ENCODE measurements at regions not wholly inside any gene's neighbourhood (a gene's known extent, or its start where the extent isn't known, plus 50 kb on each side); places are given as distances from the start of the nearest gene placed in this dataset.
"Not testable (repeated sequence)": the region's sequence is repeated elsewhere in the genome, so short reads cannot be mapped to it uniquely, and the experiment has no call there.

DNA sequence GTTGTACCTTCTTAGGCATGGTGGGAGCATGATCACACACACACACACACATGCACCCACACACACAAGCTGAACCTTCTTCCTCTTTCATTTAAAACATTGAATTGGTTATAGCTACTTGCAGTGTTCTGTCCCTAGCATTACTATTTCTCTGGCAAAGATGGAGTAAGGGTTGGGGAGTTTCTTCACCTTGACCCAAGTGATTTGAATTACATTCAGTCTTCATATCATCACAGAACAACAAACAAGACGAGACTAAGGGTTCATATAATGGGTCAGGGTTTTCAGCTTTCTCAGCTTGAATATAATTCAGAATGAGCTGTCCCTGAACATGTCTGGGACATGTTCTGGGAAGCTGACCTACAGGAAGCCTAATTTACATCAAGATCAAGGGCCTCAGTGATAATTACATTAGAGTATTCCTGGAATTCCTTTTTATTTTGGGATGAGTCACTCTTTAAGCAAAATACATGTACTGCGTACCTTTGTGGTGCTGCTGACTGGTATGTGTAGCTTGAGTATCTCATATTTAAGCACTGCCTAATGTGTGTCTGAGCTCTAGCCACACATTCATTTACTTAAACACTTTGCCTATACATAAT lies 213.5 kb upstream of the TMEM229A start:
- FAIRE-seq = no peak

DNA sequence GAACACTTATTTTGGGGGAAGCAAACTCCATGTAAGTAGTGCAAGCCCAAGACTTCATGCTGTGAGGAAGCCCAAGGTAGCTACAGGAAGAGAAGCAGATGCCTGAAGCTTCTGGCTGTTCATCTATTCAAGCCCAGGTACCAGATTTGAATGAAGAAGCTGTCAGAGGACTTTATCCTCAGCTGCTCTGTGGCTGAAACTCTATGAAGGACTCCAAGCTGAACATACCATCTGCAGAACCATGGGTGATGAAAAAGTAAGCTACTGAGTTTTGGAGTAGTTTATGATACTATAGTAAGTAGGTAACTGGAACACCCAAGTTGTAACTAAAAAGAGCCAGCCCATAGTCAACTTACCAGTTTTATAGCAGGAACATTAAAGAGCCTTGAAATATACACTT lies 211.6 kb upstream of the TMEM229A start:
- H3K36me3 ChIP-seq (ENCODE audit: control insufficient read depth, insufficient read depth, low read length); H2AFZ ChIP-seq (ENCODE audit: low read depth, low read length); H4K20me1 ChIP-seq (replicated peaks; ENCODE audit: control insufficient read depth, insufficient read depth, low read length); H3K4me1 ChIP-seq (replicated peaks in 1 of 2; ENCODE audit: control insufficient read depth in 2 of 2, insufficient read depth in 2 of 2, low read length in 2 of 2); H3K9me1 ChIP-seq (ENCODE audit: control insufficient read depth, insufficient read depth, low read length); H3K79me2 ChIP-seq (ENCODE audit: control insufficient read depth, insufficient read depth, low read length); ATAC-seq; H3K9ac ChIP-seq (ENCODE audit: insufficient read depth in 1 of 2, low read depth in 2 of 2, low read length in 2 of 2); in situ Hi-C loops (cut with MboI); H3K9me3 ChIP-seq (replicated peaks; ENCODE audit: control insufficient read depth, insufficient read depth, low read depth, low read length); H3K4me2 ChIP-seq (ENCODE audit: insufficient read depth, low read length); CTCF ChIA-PET (ENCODE audit: low intra/inter-chr PET ratio); H3K27ac ChIP-seq (ENCODE audit: extremely low read depth, low read depth, low read length); BruUV-seq (replicated peaks); H3K4me3 ChIP-seq; intact Hi-C loops (cut with micrococcal nuclease); DNase-seq (ENCODE audit: extremely low read depth in 1 of 4, low spot score in 3 of 4); POLR2A ChIA-PET; FAIRE-seq; H3K27me3 ChIP-seq (ENCODE audit: control insufficient read depth in 2 of 2, insufficient read depth in 2 of 2, low read length in 2 of 2): not testable (repeated sequence)

More for the DNA sequence above, 213.5 kb upstream of the TMEM229A start:
- ATAC-seq = no peak
- no peak overlapping the region for H3K4me3 ChIP-seq
- no TSS peak for BruUV-seq (replicated peaks)
- POLR2A ChIA-PET = no interaction called here
- no peaks in the 10 kb centered on the region for H3K27me3 ChIP-seq (ENCODE audit: control insufficient read depth in 2 of 2, insufficient read depth in 2 of 2, low read length in 2 of 2)
- no peaks in the 10 kb centered on the region for H3K9me3 ChIP-seq (replicated peaks; ENCODE audit: control insufficient read depth, insufficient read depth, low read depth, low read length)
- H3K36me3 ChIP-seq (ENCODE audit: control insufficient read depth, insufficient read depth, low read length) = no peaks in the 10 kb centered on the region
- H3K4me1 ChIP-seq (replicated peaks in 1 of 2; ENCODE audit: control insufficient read depth in 2 of 2, insufficient read depth in 2 of 2, low read length in 2 of 2) = no peaks in the 10 kb centered on the region
- H4K20me1 ChIP-seq (replicated peaks; ENCODE audit: control insufficient read depth, insufficient read depth, low read length) = no peaks in the 10 kb centered on the region
- no peak overlapping the region for H3K27ac ChIP-seq (ENCODE audit: extremely low read depth, low read depth, low read length)
- WGBS (ENCODE audit: insufficient coverage, low coverage, missing lambda C conversion rate) = 0% methylated on average over 2 of the region's 2 CpGs
- in situ Hi-C loops (cut with MboI) (no loop called here), intact Hi-C loops (cut with micrococcal nuclease) (no loop called here)
- no peaks in the 10 kb centered on the region for H3K9me1 ChIP-seq (ENCODE audit: control insufficient read depth, insufficient read depth, low read length)
- H3K4me2 ChIP-seq (ENCODE audit: insufficient read depth, low read length) = no peak overlapping the region
- CTCF ChIA-PET (ENCODE audit: low intra/inter-chr PET ratio) = no interaction called here
- H3K9ac ChIP-seq (ENCODE audit: insufficient read depth in 1 of 2, low read depth in 2 of 2, low read length in 2 of 2) = no peak overlapping the region
- no peak overlapping the region for H2AFZ ChIP-seq (ENCODE audit: low read depth, low read length)
- DNase-seq (ENCODE audit: extremely low read depth in 1 of 4, low spot score in 3 of 4) = no peak
- TF ChIP-seq CREM (IDR thresholded peaks at IDR 0.05; ENCODE audit: low read depth) = no peak
- TF ChIP-seq PRPF4 (IDR thresholded peaks at IDR 0.05; ENCODE audit: insufficient read depth, low read depth, low read length, poor library complexity, severe bottlenecking) = no peak
- no peak for TF ChIP-seq KDM4B (IDR thresholded peaks at IDR 0.05; ENCODE audit: borderline replicate concordance in 2 of 2, low read depth in 1 of 2)
- no peak for TF ChIP-seq TSC22D4 (tag; IDR thresholded peaks at IDR 0.05)
- TF ChIP-seq ZC3H11A (IDR thresholded peaks at IDR 0.05; ENCODE audit: low read depth, low read length) = no peak
- TF ChIP-seq, protein P1, sequence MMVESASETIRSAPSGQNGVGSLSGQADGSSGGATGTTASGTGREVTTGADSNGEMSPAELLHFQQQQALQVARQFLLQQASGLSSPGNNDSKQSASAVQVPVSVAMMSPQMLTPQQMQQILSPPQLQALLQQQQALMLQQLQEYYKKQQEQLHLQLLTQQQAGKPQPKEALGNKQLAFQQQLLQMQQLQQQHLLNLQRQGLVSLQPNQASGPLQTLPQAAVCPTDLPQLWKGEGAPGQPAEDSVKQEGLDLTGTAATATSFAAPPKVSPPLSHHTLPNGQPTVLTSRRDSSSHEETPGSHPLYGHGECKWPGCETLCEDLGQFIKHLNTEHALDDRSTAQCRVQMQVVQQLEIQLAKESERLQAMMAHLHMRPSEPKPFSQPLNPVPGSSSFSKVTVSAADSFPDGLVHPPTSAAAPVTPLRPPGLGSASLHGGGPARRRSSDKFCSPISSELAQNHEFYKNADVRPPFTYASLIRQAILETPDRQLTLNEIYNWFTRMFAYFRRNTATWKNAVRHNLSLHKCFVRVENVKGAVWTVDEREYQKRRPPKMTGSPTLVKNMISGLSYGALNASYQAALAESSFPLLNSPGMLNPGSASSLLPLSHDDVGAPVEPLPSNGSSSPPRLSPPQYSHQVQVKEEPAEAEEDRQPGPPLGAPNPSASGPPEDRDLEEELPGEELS (CRISPR knock-in tag; IDR thresholded peaks at IDR 0.05; ENCODE audit: borderline replicate concordance) = no peak
- no peak for TF ChIP-seq MCM2 (IDR thresholded peaks at IDR 0.05; ENCODE audit: low read depth)
- TF ChIP-seq ARID1B (IDR thresholded peaks at IDR 0.05) = no peak
- TF ChIP-seq ZNF644 (tag; IDR thresholded peaks at IDR 0.05; ENCODE audit: low read depth) = no peak
- TF ChIP-seq, protein P2, sequence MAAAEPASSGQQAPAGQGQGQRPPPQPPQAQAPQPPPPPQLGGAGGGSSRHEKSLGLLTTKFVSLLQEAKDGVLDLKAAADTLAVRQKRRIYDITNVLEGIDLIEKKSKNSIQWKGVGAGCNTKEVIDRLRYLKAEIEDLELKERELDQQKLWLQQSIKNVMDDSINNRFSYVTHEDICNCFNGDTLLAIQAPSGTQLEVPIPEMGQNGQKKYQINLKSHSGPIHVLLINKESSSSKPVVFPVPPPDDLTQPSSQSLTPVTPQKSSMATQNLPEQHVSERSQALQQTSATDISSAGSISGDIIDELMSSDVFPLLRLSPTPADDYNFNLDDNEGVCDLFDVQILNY (CRISPR knock-in tag; IDR thresholded peaks at IDR 0.05) = no peak
- TF ChIP-seq, protein P3, sequence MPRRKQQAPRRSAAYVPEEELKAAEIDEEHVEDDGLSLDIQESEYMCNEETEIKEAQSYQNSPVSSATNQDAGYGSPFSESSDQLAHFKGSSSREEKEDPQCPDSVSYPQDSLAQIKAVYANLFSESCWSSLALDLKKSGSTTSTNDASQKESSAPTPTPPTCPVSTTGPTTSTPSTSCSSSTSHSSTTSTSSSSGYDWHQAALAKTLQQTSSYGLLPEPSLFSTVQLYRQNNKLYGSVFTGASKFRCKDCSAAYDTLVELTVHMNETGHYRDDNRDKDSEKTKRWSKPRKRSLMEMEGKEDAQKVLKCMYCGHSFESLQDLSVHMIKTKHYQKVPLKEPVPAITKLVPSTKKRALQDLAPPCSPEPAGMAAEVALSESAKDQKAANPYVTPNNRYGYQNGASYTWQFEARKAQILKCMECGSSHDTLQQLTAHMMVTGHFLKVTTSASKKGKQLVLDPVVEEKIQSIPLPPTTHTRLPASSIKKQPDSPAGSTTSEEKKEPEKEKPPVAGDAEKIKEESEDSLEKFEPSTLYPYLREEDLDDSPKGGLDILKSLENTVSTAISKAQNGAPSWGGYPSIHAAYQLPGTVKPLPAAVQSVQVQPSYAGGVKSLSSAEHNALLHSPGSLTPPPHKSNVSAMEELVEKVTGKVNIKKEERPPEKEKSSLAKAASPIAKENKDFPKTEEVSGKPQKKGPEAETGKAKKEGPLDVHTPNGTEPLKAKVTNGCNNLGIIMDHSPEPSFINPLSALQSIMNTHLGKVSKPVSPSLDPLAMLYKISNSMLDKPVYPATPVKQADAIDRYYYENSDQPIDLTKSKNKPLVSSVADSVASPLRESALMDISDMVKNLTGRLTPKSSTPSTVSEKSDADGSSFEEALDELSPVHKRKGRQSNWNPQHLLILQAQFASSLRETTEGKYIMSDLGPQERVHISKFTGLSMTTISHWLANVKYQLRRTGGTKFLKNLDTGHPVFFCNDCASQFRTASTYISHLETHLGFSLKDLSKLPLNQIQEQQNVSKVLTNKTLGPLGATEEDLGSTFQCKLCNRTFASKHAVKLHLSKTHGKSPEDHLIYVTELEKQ (CRISPR knock-in tag; IDR thresholded peaks at IDR 0.05) = no peak
- no peak for TF ChIP-seq ZBTB7A (IDR thresholded peaks at IDR 0.05; ENCODE audit: borderline replicate concordance, control insufficient read depth, low read depth, low read length)
- no peaks in the 10 kb centered on the region for H3K79me2 ChIP-seq (ENCODE audit: control insufficient read depth, insufficient read depth, low read length)

All from K562 (cell line).